Mesothelial cell of epicardium (in vitro differentiated cells): ENCODE measurements at regions not wholly inside any gene's neighbourhood (a gene's known extent, or its start where the extent isn't known, plus 50 kb on each side); places are given as distances from the start of the nearest gene placed in this dataset.

ENCODE experiments used
- DNase-seq, 2 experiments: peaks; one replicate each; pipeline ENCODE4 v3.0.0; 2021; ENCODE audit warnings: low spot score in 2 of 2; ENCODE audit not compliant: unreplicated experiment in 2 of 2
- H3K27ac Mint-ChIP-seq: 2 replicates; pipeline ENCODE4 v1.8.0; 2021; ENCODE audit warnings: mixed read lengths
- H3K27me3 Mint-ChIP-seq: 2 replicates; pipeline ENCODE4 v1.8.0; 2021; ENCODE audit warnings: low read depth, mixed read lengths
- H3K36me3 Mint-ChIP-seq: 2 replicates; pipeline ENCODE4 v1.8.0; 2021; ENCODE audit warnings: mixed read lengths
- H3K4me1 Mint-ChIP-seq: 2 replicates; pipeline ENCODE4 v1.8.0; 2021; ENCODE audit warnings: mixed read lengths
- H3K4me3 Mint-ChIP-seq: 2 replicates; pipeline ENCODE4 v1.8.0; 2021; ENCODE audit warnings: mild to moderate bottlenecking, moderate library complexity, mixed read lengths
- H3K9me3 Mint-ChIP-seq: 2 replicates; pipeline ENCODE4 v1.8.0; 2021; ENCODE audit warnings: mixed read lengths
- TF ChIP-seq, protein P1 (sequence below): fragments of 200-600 bp; sonication (generic); IDR thresholded peaks from one replicate; pipeline ENCODE4 v1.5.0; 2021; ENCODE audit warnings: antibody characterized with exemption; ENCODE audit not compliant: unreplicated experiment

DNA sequence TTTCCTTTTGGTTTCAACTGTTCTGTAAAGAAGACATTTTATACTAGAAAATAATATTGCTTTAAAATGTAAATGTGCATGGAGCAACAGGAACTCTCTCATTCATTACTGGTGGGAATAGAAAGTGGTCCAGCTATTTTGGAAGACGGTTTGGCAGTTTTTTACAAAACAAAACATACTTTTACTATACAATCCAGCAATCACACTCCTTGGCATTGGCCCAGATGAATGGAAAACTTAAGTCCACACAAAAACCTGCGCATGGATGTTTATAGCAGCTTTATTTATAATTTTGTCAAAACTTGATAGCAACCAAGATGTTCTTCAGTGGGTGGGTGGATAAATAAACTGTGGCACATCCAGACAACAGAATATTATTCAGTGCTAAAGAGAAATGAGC is 49.9 kb upstream of the SEPTIN5 start:
- no peaks in the 10 kb centered on the region for H3K36me3 Mint-ChIP-seq
- H3K9me3 Mint-ChIP-seq: no peaks in the 10 kb centered on the region
- TF ChIP-seq, protein P1, sequence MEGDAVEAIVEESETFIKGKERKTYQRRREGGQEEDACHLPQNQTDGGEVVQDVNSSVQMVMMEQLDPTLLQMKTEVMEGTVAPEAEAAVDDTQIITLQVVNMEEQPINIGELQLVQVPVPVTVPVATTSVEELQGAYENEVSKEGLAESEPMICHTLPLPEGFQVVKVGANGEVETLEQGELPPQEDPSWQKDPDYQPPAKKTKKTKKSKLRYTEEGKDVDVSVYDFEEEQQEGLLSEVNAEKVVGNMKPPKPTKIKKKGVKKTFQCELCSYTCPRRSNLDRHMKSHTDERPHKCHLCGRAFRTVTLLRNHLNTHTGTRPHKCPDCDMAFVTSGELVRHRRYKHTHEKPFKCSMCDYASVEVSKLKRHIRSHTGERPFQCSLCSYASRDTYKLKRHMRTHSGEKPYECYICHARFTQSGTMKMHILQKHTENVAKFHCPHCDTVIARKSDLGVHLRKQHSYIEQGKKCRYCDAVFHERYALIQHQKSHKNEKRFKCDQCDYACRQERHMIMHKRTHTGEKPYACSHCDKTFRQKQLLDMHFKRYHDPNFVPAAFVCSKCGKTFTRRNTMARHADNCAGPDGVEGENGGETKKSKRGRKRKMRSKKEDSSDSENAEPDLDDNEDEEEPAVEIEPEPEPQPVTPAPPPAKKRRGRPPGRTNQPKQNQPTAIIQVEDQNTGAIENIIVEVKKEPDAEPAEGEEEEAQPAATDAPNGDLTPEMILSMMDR: no peak
- peaks cover 25% of the 10 kb centered on the region for H3K4me1 Mint-ChIP-seq
- no peak for DNase-seq
- H3K27me3 Mint-ChIP-seq: peaks cover 12% of the 10 kb centered on the region
- H3K4me3 Mint-ChIP-seq: no peak overlapping the region
- no peak overlapping the region for H3K27ac Mint-ChIP-seq
